ENCODE measurements at regions not wholly inside any gene's neighbourhood (a gene's known extent, or its start where the extent isn't known, plus 50 kb on each side); places are given as distances from the start of the nearest gene placed in this dataset.

DNA sequence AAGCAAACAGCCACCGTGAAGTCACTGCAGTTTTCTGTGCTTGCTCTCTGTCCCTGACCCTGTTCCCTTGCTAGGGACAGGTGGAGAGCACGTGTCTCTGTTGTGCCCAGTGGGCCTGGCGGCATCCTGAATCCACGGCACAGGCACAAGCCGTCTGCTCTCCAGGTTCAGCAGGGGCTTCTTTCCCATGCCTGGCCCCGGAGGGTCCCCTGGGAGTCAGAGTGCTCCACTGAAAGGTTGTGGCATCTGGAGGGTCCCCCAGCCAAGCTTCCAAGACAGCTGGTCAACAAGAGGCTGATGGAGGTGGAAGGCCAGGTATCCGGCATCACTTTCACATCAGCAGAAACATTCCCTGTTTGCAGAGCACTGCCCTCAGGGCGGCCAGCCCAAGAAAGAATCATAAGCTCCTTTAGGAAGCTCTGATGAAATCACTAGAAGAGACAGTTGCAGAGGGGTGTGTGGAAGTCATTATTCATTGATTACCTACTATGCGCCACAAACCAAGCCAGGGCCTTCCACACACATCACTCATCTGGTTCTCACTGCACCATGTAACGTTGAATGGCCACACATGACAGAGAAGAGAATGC, 346.4 kb upstream of the B3GAT1 start:
- no peak for DNase-seq

DNA sequence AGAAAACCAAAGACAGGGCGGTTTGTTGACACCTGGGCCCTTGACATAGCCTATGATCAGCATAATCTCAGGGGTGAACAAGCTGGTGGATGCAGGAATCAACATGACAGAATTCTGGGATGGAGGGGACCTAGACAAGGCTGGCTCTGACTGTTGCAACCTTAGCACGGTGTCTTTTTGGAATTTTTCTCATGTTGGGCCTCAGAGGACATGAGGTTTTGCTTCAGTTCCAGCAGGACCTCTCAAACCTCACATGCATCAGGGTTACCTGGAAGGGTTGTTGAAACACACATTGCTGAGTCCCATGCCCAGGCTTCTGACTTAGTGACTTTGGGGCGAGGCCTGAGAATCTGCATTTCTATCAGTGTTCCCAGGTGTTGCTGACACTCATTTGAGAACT, 345.6 kb upstream of the B3GAT1 start:
- DNase-seq: no peak

GRCh38 chr11:134756811-134757540, 344.9 kb upstream of the B3GAT1 start:
- DNase-seq: no peak

DNA sequence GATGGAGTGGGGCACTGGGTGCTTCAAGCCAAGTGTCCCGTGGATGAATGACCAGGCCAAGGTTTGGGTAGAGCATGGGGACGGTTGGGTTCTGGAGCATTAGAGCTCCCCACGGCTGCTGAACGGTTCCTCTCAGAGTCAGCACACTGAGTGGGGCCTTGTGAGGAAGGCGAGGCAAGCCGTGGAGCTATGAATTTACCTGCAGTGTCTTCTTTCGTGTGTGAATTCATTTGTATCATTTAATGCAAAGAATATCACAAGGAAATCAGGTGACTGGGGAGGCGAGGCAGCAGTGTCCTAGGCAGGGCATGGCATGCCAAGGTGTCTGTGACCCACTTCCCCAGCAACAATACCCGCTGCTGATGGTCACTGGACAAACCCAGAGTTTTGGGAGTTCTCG, 343.5 kb upstream of the B3GAT1 start:
- DNase-seq: no peak

DNA sequence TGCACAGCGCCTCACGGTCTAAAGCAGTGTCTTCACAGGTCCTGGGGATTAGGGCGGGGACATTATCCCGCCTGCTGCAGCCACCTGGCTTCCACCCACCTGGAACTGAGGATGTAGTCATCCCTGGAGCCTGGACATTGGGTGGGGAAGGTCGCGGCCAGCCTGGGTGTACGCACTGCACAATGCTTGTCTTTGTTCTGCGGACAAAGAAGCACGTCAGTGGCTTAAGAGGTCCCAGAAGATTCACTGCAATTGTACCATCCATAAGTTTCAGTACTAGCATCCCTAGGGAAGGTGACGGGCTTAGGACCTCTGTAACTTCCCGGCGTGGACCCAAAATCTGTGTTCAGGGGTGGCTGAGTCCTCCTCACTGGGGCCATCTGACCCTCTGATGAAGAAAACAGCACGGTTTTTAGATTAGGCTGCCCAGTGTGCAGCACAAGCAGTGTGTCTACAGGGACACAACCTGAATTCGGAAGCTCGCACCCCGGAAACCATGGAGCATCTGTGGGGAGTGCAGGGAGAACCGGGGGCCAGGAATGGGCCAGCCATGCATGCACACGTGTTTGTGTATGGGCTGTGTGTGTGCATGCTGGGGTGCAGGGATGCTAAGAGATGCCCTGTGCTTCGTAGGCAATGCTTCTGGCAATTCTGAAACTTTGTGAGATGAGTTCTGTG, 342.6 kb upstream of the B3GAT1 start:
- DNase-seq: no peak

- no peak for DNase-seq
These were observed 341.9 kb upstream of the B3GAT1 start for GRCh38 chr11:134753771-134754520.

DNA sequence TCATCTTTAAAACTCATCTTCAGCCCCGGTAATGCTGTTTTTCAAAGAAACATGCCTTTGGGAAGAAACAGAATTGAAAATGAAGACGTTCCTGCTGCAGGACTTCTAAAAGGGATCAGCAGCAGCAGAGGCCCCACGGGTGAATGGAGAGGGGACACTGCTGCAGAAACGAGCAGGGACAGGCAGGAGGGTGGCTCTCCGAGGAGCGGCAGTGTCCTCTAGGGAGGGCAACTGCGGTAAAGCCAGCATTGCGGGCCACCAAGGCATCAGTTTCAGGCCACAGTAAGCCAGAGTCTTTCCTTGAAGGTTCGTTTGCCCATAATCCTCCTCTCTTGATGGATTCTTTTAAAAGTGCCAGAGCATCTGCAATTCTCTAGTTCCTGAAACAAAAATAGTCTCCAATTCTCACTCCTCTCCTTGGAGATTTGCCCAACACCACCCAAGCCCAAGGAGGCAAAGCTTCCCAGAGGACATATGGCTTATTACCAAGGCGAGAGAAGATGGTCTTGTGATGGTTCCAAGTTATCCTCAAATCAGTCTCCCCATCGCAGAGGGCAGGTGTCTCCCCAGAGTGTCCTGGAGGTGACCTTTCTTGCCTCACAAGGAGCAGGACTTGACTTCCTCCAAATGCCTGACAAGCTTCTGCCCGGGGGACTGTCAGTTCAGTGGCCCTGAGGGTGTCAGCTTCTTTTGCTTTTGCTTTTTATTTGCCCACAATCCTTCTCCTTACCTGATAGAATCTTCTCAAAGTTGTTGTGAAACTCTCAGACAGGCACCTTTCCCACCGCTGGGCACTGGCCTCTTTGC, 341.1 kb upstream of the B3GAT1 start:
- no peak for DNase-seq

DNA sequence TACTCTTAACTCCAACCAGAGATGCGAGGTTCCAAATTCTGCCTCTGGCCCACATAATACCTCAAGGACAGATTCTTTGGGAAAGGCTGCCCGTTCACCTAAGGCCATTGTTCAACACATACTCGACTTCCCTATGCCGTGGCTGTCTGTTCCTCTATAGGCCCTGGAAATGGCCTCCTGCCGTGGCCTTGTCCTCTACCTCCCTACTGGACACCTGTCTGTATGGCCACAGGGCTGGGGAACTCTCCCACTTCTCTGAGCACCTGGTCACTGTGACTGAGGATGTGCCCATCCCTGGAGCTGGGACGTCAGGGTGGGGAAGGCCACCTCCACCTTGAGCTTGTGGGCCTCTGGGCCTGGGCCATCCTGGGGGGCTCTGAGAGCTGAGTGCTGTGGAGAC, 340.5 kb upstream of the B3GAT1 start:
- DNase-seq: no peak

DNA sequence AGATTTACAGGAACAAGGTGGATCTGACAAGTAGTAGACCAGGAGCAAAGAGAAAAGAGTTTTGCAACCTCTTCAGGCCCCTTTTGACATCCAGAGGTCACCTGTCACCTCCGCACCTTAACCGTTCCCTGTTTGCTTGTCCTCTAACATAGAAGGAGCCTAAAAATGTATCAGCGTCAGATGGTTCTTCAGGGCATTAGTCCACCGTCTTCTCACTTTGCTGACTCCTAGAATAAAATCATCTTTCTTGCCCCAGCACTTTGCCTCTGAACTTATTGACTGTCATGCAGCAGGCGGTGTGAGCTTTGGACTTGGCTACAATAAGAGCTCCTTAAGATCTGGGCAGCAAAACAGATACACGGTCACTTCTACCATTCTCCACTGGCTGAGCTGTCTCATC, 339.7 kb upstream of the B3GAT1 start:
- DNase-seq: no peak

DNA sequence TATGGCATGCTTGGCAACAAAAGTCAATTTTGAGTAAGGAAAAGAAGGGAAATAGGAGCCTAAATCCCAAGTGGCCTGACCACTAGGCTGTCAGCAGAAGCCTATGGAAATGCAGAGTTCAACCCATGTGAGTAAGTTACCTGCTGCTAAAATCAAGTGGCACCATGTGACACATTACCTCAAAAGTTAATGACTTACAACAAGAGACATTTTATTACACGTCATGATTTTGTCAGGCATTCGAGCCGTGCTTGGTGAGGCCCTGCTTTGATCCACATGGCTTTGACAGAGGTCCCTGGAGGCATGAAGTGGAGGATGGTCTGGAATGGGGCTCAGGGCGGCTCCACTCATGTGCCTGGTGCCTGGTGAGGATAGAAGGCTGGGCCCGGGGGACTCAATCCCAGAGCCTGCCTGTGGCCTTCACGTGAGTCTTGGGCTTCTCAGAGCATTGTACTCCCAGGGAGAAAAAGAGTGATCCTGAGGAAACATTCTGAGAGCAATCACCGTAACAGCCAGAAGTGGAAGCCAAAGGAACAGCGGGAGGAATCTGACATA, 339.1 kb upstream of the B3GAT1 start:
- no peak for DNase-seq

DNA sequence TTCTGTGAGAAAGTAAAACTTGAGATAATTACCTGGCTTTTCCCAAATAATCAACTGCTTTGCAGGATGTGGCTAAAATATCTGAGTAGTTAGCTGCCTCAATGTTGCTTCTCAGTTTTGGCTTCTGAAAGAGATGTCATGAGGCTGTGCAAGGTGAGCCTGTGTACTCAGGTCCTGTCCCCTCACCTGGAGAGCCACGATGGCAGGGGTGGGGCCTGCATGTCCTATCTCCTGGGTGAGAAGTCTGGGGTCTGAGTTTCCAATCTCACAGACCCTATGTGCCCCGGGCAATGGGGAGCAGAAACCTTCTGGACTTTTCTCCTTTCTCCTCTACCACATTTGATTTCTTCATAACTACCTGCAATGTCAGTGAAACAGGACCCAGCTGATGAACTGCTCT, 338.6 kb upstream of the B3GAT1 start:
- no peak for DNase-seq

GRCh38 chr11:134749040-134749839, 337.2 kb upstream of the B3GAT1 start:
- no peak for DNase-seq

DNA sequence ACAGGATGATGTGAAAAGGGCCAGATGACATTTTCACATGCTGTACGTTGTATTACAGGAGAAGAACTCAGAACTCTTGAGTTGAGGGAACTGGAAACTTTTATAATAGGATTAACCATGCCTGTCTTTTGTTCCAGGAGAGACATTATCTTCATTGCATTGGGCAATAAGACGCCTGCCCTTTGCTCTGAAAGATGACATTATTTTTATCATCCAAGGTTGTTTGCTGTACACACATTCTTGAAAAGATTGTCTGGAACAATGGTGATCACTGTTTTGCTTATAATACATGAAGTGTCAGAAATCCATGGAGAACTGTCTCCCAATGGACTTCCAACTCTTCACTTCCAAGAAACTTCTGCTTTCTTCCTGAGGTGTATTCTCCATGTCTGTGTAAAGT, 334.6 kb upstream of the B3GAT1 start:
- DNase-seq: no peak

DNA sequence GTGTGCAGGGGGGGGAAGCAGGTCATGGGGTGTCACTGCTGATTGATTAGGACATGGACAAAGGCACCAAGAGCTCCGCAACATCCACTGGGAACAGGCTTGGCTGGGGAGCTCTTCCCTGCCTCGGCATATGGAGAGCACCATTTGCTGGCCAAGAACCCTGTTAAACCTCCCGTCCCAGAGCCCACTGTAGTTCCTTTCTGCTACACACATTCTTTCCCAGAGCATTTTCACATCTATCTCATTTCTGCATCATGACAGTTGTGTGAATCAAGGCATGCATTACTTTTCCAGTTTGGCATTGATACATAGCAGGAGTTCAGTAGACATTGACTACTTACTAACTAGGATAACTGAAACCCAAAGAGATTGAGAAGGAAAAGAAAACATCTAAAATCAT, 333.4 kb upstream of the B3GAT1 start:
- DNase-seq: no peak

DNA sequence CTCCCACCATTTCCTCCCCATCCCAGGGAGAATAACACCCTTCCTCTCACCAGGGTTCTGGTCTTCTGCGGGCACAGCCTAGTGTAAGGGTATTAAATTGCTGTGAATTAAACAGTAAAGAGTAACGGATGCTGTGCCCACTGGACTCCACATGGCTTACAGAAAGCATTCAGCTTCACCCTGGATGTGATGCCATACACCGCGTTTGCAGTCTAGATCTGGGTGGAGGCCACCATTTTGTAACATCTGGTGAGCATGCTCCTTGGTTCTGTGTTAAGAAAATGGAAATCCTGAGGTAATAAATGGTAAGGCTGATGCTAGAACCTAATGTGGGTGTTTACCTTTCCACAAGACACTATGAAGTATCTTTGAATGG, 331.8 kb upstream of the B3GAT1 start:
- DNase-seq: no peak

GRCh38 chr11:134742956-134743819, 331.1 kb upstream of the B3GAT1 start:
- no peak for DNase-seq

DNA sequence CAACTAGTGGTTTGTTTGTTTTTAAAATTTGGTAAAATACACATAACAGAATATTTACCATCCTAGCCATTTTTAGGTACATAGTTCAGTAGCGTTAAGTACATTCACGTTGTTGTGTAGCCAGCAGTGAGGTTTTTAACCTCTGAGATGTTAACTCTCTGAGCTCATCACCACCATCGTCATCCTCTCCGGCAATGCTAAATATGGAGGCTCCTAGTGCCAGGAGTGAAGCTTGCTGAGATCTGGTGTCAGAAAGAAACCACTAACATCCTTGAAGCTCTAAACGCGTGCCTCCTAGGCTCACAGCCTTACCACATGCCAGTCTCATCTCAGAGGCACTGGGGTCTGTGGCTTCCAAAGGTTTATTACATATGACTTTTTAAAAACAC, 330.2 kb upstream of the B3GAT1 start:
- no peak for DNase-seq

GRCh38 chr11:134741453-134742223, 329.6 kb upstream of the B3GAT1 start:
- DNase-seq: no peak

DNA sequence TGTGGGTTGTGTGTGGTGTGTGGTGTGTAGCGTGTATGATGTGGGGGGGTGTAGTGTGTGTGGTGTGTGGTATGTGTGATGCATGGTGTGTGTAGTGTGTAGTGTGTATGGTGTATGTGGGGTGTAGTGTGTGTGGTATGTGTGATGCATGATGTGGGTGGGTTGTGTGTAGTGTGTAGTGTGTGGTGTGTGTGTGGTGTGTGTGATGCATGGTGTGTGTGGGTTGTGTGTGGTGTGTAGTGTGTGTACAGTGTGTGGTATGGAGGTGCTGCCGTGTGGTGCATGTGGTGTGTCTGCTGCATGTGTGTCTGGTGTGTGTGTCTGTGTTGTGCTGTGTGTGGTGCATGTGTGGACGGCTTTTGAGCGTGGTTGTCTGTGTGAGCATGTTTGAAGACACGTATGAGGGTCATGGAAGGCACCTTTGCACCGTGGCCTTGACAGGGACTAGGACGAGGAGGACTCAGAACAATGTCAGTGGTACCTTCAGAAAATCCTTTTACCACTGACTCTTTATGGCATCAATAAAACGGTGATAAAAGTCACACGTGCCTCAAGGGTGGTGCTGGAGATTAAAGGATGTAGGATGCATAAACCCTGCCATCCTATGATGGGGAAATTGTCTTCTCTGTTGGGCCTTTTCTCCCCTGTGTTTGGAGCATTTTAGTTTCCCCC, 328.7 kb upstream of the B3GAT1 start:
- DNase-seq: no peak
